Esophagus squamous epithelium (tissue), 4 donors: ENCODE measurements at regions not wholly inside any gene's neighbourhood (a gene's known extent, or its start where the extent isn't known, plus 50 kb on each side); places are given as distances from the start of the nearest gene placed in this dataset.

Source experiments
- POLR2A ChIP-seq, 4 donors: fragments of 450-650 bp; IDR thresholded peaks; one replicate each; pipeline ENCODE4 v1.6.1; 2017; ENCODE audit warnings: antibody characterized with exemption in 4 of 4, mild to moderate bottlenecking in 4 of 4, moderate library complexity in 3 of 4
- TF ChIP-seq, protein P1 (sequence below), 6 experiments: fragments of 450-650 bp in 4 of 6; fragments of 200-600 bp in 2 of 6; sonication (generic) in 2 of 6; IDR thresholded peaks; one replicate each; pipeline ENCODE4 v1.5.1; 2016 to 2019; ENCODE audit warnings: antibody characterized with exemption in 6 of 6, mild to moderate bottlenecking in 4 of 6, moderate library complexity in 4 of 6

- TF ChIP-seq, protein P1, sequence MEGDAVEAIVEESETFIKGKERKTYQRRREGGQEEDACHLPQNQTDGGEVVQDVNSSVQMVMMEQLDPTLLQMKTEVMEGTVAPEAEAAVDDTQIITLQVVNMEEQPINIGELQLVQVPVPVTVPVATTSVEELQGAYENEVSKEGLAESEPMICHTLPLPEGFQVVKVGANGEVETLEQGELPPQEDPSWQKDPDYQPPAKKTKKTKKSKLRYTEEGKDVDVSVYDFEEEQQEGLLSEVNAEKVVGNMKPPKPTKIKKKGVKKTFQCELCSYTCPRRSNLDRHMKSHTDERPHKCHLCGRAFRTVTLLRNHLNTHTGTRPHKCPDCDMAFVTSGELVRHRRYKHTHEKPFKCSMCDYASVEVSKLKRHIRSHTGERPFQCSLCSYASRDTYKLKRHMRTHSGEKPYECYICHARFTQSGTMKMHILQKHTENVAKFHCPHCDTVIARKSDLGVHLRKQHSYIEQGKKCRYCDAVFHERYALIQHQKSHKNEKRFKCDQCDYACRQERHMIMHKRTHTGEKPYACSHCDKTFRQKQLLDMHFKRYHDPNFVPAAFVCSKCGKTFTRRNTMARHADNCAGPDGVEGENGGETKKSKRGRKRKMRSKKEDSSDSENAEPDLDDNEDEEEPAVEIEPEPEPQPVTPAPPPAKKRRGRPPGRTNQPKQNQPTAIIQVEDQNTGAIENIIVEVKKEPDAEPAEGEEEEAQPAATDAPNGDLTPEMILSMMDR (IDR thresholded peaks at IDR 0.05): no peak
- no peak for TF ChIP-seq POLR2A (IDR thresholded peaks at IDR 0.05)
These were observed 774.2 kb upstream of the CDH10 start for GRCh38 chr5:25418978-25419377.
